ENCODE measurements at regions not wholly inside any gene's neighbourhood (a gene's known extent, or its start where the extent isn't known, plus 50 kb on each side); places are given as distances from the start of the nearest gene placed in this dataset.

- in situ Hi-C loops (cut with MboI; ENCODE audit: low pct_unique_long_range_greater_than_20kb, low sequenced_read_pairs, unreplicated experiment), result no loop called here
- no peak for DNase-seq (ENCODE audit: low spot score)
- no peak for TF ChIP-seq CTCF (IDR thresholded peaks at IDR 0.05; ENCODE audit: extremely low read depth, insufficient read depth, missing control alignments)
These were observed 78.4 kb upstream of the GSE1 start for GRCh38 chr16:85534536-85535351.

- DNase-seq (ENCODE audit: low spot score), result no peak
- in situ Hi-C loops (cut with MboI; ENCODE audit: low pct_unique_long_range_greater_than_20kb, low sequenced_read_pairs, unreplicated experiment), result no loop called here
- TF ChIP-seq CTCF (IDR thresholded peaks at IDR 0.05; ENCODE audit: extremely low read depth, insufficient read depth, missing control alignments), result no peak
These were observed 77.6 kb upstream of the GSE1 start for GRCh38 chr16:85535352-85536072.

GRCh38 chr16:85536073-85536410 lies 77.1 kb upstream of the GSE1 start:
- in situ Hi-C loops (cut with MboI; ENCODE audit: low pct_unique_long_range_greater_than_20kb, low sequenced_read_pairs, unreplicated experiment), result no loop called here
- TF ChIP-seq CTCF (IDR thresholded peaks at IDR 0.05; ENCODE audit: extremely low read depth, insufficient read depth, missing control alignments), result no peak
- DNase-seq (ENCODE audit: low spot score), result no peak

GRCh38 chr16:85536411-85537330 lies 76.5 kb upstream of the GSE1 start:
- in situ Hi-C loops (cut with MboI; ENCODE audit: low pct_unique_long_range_greater_than_20kb, low sequenced_read_pairs, unreplicated experiment), result no loop called here
- no peak for TF ChIP-seq CTCF (IDR thresholded peaks at IDR 0.05; ENCODE audit: extremely low read depth, insufficient read depth, missing control alignments)
- DNase-seq (ENCODE audit: low spot score), result no peak

- no peak for DNase-seq (ENCODE audit: low spot score)
- in situ Hi-C loops (cut with MboI; ENCODE audit: low pct_unique_long_range_greater_than_20kb, low sequenced_read_pairs, unreplicated experiment), result no loop called here
- no peak for TF ChIP-seq CTCF (IDR thresholded peaks at IDR 0.05; ENCODE audit: extremely low read depth, insufficient read depth, missing control alignments)
These were observed 75.8 kb upstream of the GSE1 start for GRCh38 chr16:85537331-85537788.

GRCh38 chr16:85537795-85538401 lies 75.2 kb upstream of the GSE1 start:
- DNase-seq (ENCODE audit: low spot score), result no peak
- in situ Hi-C loops (cut with MboI; ENCODE audit: low pct_unique_long_range_greater_than_20kb, low sequenced_read_pairs, unreplicated experiment), result no loop called here
- no peak for TF ChIP-seq CTCF (IDR thresholded peaks at IDR 0.05; ENCODE audit: extremely low read depth, insufficient read depth, missing control alignments)
